Adipocyte (in vitro differentiated cells): ENCODE measurements at regions not wholly inside any gene's neighbourhood (a gene's known extent, or its start where the extent isn't known, plus 50 kb on each side); places are given as distances from the start of the nearest gene placed in this dataset.

ENCODE experiments used
- DNase-seq: peaks from one replicate; pipeline ENCODE4 v3.0.0-alpha.2; 2015; ENCODE audit warnings: low read depth
- H3K27me3 ChIP-seq: replicated peaks from 2 replicates; pipeline ENCODE4 v1.7.0; 2013; ENCODE audit warnings: mild to moderate bottlenecking, low read length, moderate library complexity; ENCODE audit not compliant: control insufficient read depth, insufficient read depth
- H3K36me3 ChIP-seq: 2 replicates; pipeline ENCODE4 v1.7.0; 2013; ENCODE audit warnings: low read length, mild to moderate bottlenecking, moderate library complexity; ENCODE audit not compliant: control insufficient read depth, insufficient read depth, severe bottlenecking
- H3K4me1 ChIP-seq: 2 replicates; pipeline ENCODE4 v1.7.0; 2013; ENCODE audit warnings: mild to moderate bottlenecking, low read length, moderate library complexity; ENCODE audit not compliant: control insufficient read depth, insufficient read depth
- H3K4me3 ChIP-seq: 2 replicates; pipeline ENCODE4 v1.7.0; 2013; ENCODE audit warnings: mild to moderate bottlenecking, low read length, moderate library complexity
- H3K9ac ChIP-seq: 2 replicates; pipeline ENCODE4 v1.7.0; 2013; ENCODE audit warnings: mild to moderate bottlenecking, low read length, moderate library complexity
- H3K9me3 ChIP-seq: 2 replicates; pipeline ENCODE4 v1.7.0; 2013; ENCODE audit warnings: mild to moderate bottlenecking, low read length, moderate library complexity; ENCODE audit not compliant: control insufficient read depth

DNA sequence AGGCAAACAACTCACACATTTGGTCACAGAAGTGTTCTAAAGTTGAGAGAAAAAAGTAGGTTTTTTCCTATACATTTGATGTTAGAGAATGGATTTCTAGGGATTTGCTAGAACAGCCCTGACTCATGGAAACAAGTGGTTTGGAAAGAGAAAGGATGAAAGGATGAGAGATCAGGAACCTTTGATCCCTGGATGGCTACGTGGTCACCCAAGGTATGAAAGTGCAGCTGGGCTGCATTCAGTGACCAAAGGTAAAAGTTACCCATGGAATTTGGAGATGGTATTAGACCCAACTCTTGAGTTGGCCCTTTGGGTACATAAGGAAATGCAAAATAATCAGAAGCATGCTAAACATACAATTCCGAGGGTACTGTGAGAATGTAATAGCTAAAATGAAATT lies 61.3 kb upstream of the SPIN1 start:
- DNase-seq: no peak
- no peaks in the 10 kb centered on the region for H3K9me3 ChIP-seq
- H3K4me1 ChIP-seq: no peaks in the 10 kb centered on the region
- peaks cover 16% of the 10 kb centered on the region for H3K27me3 ChIP-seq
- H3K9ac ChIP-seq: no peak overlapping the region
- no peak overlapping the region for H3K4me3 ChIP-seq
- H3K36me3 ChIP-seq: no peaks in the 10 kb centered on the region

DNA sequence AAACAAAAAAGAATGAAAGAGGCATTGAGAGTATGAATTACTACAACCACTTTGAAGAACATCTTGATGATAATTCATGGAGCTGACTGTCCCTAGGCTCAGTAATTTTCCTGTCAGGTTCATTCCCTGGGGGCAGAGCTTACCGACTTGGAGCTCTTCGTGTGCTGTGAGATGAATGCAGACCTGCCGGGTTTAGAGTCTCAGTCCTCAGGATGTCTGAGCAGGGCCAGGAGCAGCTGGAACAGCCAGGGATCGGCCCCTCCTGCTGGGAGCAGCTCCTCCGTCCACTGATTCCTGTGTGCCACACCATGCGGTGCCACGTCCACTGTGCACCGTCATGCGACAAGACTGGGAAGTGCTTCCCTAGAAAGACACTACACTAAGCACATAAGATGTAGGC lies 62.2 kb upstream of the SPIN1 start:
- peaks cover 16% of the 10 kb centered on the region for H3K27me3 ChIP-seq
- no peak for DNase-seq
- H3K9me3 ChIP-seq: no peaks in the 10 kb centered on the region
- no peaks in the 10 kb centered on the region for H3K36me3 ChIP-seq
- H3K4me3 ChIP-seq: no peak overlapping the region
- H3K9ac ChIP-seq: no peak overlapping the region
- H3K4me1 ChIP-seq: no peaks in the 10 kb centered on the region

DNA sequence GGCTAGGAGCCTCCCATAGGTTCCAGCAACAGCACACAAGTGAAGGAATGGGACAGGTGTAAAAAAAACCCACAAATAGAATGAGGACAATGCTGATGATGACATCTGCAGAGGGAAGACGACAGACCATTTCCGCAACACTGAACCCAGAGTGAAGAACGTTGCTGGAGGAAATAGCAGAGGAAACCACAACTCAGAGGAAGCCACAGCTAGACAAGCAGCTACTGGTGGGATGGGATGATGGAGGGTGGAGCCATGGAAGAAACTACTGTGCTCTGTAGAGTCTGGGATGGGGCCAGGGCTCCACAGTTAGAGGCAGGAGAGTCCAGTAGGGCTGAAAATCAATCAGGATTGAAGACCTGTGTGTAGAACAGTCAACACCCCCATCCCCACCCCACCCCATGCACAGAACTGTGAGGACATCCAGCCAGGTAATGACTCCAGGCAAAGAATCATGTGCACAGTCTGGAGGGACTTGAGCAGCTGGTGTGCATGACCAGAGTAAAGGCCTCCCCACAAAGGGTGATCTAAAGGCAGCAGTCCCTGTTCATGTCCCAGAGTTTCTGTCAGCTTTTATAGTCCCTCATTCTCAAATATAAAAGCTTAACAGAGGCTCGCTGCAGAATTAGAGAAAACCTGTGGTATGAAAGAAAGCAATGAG lies 65.2 kb upstream of the SPIN1 start:
- peaks cover 16% of the 10 kb centered on the region for H3K27me3 ChIP-seq
- H3K9ac ChIP-seq: no peak overlapping the region
- H3K4me3 ChIP-seq: no peak overlapping the region
- H3K36me3 ChIP-seq: no peaks in the 10 kb centered on the region
- no peaks in the 10 kb centered on the region for H3K4me1 ChIP-seq
- H3K9me3 ChIP-seq: no peaks in the 10 kb centered on the region
- DNase-seq: no peak

DNA sequence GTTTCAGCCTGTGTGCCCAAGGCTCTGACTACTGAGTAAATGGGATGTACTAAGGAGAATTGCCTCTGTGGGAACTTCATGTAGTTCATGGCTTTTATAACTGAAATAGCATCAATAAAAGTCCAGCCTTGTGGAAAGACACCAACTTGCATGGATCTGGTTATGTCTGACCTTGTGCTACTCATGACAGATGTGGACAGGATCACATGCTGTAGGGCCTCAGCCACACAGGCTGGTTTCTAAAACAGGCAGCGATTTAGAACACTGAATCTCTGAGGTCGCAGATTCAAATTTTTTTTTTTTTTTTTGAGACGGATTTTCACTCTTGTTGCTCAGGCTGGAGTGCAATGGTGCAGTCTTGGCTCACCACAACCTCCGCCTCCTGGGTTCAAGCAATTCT lies 66.5 kb upstream of the SPIN1 start:
- Histone ChIP-seq H3K4me3 (no peak overlapping the region), H3K27me3 (peaks cover 11% of the 10 kb centered on the region), H3K36me3 (no peaks in the 10 kb centered on the region), H3K9me3 (no peaks in the 10 kb centered on the region), H3K9ac (no peak overlapping the region), H3K4me1 (no peaks in the 10 kb centered on the region)
- DNase-seq: no peak

DNA sequence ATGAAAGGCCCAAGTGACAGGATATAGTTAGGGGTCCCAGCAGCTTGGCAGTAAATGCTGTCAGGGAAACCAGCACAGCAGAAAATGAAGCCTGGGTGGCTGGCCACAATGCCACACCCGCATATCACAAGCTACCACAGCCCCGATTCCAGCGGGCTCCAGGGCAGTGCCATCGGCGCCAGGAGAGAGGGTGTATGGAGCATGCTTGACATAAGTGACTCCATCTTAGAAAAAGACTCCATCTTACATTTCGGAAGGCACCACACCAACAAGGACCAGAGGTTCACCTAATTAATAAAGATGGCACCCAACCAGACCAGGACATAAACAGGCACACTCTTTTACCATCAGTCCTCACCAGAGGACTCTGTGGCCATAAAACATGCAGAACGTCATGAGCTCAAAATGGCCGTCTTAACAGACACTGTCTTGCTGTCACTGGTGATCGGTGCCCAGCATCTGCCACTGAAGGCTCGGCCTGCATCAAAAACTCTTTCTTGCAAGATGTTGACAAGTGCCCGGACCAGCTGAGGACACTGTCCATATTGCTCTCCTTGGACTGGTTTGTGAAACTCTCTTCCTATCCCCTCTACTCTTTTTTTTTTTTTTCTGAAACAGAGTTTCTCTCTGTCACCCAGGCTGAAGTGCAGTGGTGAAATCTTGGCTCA lies 67.4 kb upstream of the SPIN1 start:
- no peaks in the 10 kb centered on the region for H3K4me1 ChIP-seq
- no peak overlapping the region for H3K9ac ChIP-seq
- no peak overlapping the region for H3K4me3 ChIP-seq
- no peak for DNase-seq
- H3K36me3 ChIP-seq: no peaks in the 10 kb centered on the region
- peaks cover 3% of the 10 kb centered on the region for H3K27me3 ChIP-seq
- H3K9me3 ChIP-seq: no peaks in the 10 kb centered on the region

DNA sequence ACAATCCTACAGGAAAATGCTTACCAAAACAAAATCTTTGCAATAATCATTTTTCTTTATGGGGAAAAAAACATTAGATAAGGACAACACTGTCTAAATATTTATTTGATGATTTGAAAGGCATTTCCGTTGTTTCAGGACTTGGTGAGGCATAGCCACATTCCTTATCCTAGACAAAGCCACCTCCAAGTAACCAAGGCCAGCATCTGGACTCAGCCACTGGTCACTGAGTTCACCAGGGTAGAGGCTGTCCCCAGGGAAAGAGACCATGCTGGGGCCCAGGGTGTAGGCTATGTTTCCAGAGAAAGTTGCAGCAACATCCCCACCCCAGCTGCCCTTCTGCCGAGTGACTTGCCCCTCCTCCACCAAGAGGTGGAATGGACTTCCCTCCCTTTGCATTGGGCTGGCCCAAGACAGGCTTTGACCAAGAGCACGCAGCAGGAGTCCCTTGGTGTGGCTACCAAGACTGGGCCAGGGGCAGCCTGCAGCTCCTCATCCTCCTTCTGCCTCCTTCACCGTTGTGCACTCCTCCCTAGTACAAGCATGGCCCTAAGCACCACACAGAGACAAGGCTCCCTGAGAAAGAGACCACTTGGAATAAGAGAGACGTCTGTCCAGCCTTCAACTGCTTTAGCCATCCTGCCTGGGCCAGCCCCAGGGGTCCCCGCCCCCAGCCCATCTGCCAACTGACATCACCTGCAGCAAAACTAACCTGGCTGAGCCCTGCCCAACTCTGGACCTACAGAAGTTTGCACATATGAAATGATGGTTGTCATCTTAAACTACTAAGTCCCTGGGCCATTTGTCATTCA lies 68.1 kb upstream of the SPIN1 start:
- Histone ChIP-seq H3K36me3 (no peaks in the 10 kb centered on the region), H3K4me1 (no peaks in the 10 kb centered on the region), H3K4me3 (no peak overlapping the region), H3K27me3 (no peaks in the 10 kb centered on the region), H3K9ac (no peak overlapping the region), H3K9me3 (no peaks in the 10 kb centered on the region)
- no peak for DNase-seq

DNA sequence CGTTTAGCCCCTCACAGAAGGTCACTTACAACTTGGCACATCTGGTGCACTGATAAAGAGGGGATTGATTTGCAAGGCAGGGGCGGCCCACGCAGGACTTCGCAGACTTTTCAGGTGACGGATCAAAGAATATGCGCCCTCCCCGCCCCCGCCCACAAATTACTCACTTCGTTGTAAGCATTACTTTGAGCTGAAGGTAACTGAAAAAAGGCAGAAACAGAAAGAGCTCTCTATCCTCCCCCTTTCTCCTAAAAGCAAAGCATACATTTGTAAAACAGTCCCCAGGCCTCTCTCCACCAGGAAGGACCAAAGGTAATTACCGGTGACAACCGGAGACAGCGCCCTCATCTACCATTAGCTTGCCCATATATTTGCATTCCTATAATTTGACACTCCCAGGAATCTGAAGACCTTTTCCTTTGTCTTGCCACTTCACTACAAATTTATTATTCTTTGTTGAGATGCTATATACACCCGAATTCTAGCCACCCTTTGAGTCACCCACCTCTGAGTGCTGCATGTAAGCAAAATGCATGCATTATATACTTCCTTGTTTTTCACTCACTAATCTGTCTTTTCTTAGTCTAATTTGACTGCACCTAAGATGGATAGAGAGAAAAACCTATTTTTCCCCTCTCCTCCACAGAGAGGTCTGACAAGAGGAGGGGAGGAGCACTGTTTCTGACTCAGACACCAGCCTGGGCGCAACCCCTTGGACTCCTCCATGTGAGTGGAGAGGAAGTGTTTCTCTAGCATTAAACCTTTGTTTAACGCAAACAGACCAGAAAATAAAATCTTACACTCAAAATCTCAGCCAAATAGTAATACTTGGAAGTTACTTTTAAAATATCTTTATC lies 74.7 kb upstream of the SPIN1 start:
- Histone ChIP-seq H3K4me1 (no peaks in the 10 kb centered on the region), H3K9me3 (no peaks in the 10 kb centered on the region), H3K9ac (no peak overlapping the region), H3K27me3 (peaks cover 18% of the 10 kb centered on the region), H3K4me3 (no peak overlapping the region), H3K36me3 (no peaks in the 10 kb centered on the region)
- no peak for DNase-seq

DNA sequence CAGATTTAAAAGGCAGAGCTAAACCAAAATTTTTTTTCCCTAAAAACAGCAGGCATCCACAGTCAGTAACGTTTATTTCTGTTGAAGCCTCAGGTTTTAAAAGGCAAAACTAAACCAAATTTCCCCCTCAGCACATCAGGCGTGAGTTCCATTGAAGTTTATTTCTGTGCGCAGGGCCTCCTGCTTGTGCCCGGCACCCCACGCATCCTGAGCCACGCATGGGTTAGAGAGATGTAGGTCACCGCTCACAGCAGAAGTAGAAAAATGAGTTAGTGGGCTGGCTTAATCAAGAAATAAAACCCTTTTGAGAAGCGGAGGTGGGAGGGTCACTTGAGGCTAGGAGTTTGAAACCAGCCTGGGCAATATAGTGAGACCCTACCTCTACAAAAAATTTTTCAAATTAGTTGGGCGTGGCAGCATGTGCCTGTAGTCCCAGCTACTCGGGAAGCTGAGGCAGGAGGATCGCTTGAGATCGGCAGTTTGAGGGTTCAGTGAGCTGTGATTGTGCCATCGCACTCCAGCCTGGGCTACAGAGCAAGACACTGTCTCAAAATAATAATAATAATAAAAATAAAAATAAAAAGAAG lies 75.6 kb upstream of the SPIN1 start:
- H3K4me1 ChIP-seq: no peaks in the 10 kb centered on the region
- H3K4me3 ChIP-seq: no peak overlapping the region
- no peak for DNase-seq
- H3K36me3 ChIP-seq: no peaks in the 10 kb centered on the region
- peaks cover 21% of the 10 kb centered on the region for H3K27me3 ChIP-seq
- H3K9me3 ChIP-seq: no peaks in the 10 kb centered on the region
- no peak overlapping the region for H3K9ac ChIP-seq

DNA sequence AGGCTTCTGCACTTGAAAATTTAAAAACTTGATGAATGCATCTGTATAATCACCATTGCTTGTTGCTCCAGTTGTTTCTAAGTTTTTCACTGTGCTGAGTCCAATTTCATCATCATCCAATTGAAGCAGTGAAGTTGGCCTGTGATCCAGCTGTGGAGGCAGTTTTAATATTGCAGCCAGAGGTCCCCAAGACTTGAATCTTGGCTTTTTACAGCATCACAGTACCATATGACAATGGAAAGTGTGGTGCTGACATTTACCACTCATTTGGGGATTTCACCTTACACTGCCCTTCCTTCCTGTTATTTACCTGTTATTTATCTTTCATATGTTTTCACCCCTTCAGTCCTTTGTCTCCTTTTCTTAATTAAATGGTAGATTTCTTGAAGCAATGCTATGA lies 76.2 kb upstream of the SPIN1 start:
- no peaks in the 10 kb centered on the region for H3K4me1 ChIP-seq
- no peak overlapping the region for H3K9ac ChIP-seq
- H3K9me3 ChIP-seq: no peaks in the 10 kb centered on the region
- no peak overlapping the region for H3K4me3 ChIP-seq
- DNase-seq: no peak
- peaks cover 21% of the 10 kb centered on the region for H3K27me3 ChIP-seq
- H3K36me3 ChIP-seq: no peaks in the 10 kb centered on the region

DNA sequence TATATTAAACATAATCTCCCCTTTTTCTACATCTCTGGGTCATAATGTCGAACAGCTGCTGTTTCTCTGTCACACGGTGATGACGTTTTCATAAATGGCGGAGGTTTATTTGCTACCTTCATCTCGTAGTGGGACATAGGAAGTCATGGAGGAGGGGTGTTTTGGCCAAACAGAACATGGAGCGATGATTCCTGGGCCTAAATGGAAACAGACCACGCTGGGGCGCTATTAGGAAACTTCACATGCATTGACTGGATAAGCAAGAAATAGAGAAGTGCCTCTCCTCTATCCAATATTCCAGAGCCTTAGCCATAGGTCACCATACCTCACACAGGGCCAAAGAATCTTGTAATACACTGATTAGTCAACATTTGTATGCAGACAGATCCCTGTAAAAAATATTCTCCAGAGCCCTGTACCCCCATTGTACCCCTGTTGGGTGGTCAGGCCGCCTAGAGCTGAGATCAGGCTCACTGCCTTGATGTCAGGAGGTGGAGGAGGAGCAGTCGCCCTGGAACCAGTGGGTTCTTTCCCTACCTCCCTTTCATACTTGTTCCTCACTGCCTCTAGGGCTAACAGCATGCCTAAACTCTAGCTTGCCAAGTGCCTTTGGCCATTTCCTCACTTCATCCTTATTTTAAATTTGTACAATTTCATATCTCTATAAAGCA lies 77.8 kb upstream of the SPIN1 start:
- no peak for DNase-seq
- H3K4me1 ChIP-seq: no peaks in the 10 kb centered on the region
- H3K27me3 ChIP-seq: peaks cover 26% of the 10 kb centered on the region
- no peaks in the 10 kb centered on the region for H3K9me3 ChIP-seq
- H3K36me3 ChIP-seq: no peaks in the 10 kb centered on the region
- no peak overlapping the region for H3K9ac ChIP-seq
- H3K4me3 ChIP-seq: no peak overlapping the region
